H1 (cell line): ENCODE measurements at regions not wholly inside any gene's neighbourhood (a gene's known extent, or its start where the extent isn't known, plus 50 kb on each side); places are given as distances from the start of the nearest gene placed in this dataset.

Experiments
- CTCF ChIA-PET: fragments of 300-600 bp; sonication (Branson Sonifier 250); formaldehyde crosslinking; loops from one replicate; lab custom pipeline; 2021; ENCODE audit not compliant: partially characterized antibody; lab: Charles Lee
- POLR2A ChIA-PET: fragments of 300-600 bp; sonication (Branson Sonifier 250); formaldehyde crosslinking; loops from one replicate; lab custom pipeline; 2021; ENCODE audit warnings: inconsistent platforms; ENCODE audit not compliant: partially characterized antibody; lab: Charles Lee
- DNase-seq, 2 experiments: peaks; one replicate each; pipeline versions ENCODE4 v3.0.0 to v3.0.0-alpha.2; 2010 to 2022; ENCODE audit warnings: low spot score in 2 of 2, low read depth in 1 of 2, mixed read lengths in 1 of 2
- FAIRE-seq: peaks from 2 replicates; lab custom pipeline; 2011; peaks lifted over from hg19 to GRCh38; lab: Jason Lieb, UNC
- H2AFZ ChIP-seq: 2 replicates; pipeline ENCODE4 v1.8.1; 2012; ENCODE audit warnings: low read length, inconsistent platforms
- H2AK5ac ChIP-seq: 2 replicates; pipeline ENCODE4 v1.6.1; 2013; ENCODE audit warnings: low read depth, low read length
- H2BK120ac ChIP-seq: replicated peaks from 2 replicates; pipeline ENCODE3; 2013; ENCODE audit warnings: low read depth, low read length, inconsistent platforms
- H2BK12ac ChIP-seq: 2 replicates; pipeline ENCODE4 v1.6.1; 2013; ENCODE audit warnings: low read depth, low read length
- H2BK15ac ChIP-seq: 2 replicates; pipeline ENCODE4 v1.6.1; 2013; ENCODE audit warnings: low read length
- H2BK20ac ChIP-seq: 2 replicates; pipeline ENCODE4 v1.6.1; 2013; ENCODE audit warnings: low read length
- H2BK5ac ChIP-seq: 2 replicates; pipeline ENCODE4 v1.6.1; 2013; ENCODE audit warnings: low read depth, low read length
- H3K14ac ChIP-seq: 2 replicates; pipeline ENCODE4 v1.6.1; 2013; ENCODE audit warnings: inconsistent platforms; ENCODE audit not compliant: insufficient read length
- H3K18ac ChIP-seq: 2 replicates; pipeline ENCODE4 v1.6.1; 2013; ENCODE audit warnings: low read length; ENCODE audit errors: extremely low read depth
- H3K23ac ChIP-seq: 2 replicates; pipeline ENCODE4 v1.6.1; 2013; ENCODE audit warnings: inconsistent platforms; ENCODE audit not compliant: insufficient read length
- H3K23me2 ChIP-seq: 2 replicates; pipeline ENCODE4 v1.6.1; 2013; ENCODE audit warnings: low read depth, low read length
- H3K27ac ChIP-seq: 2 replicates; pipeline ENCODE4 v1.6.1; 2011; ENCODE audit warnings: low read depth, low read length, inconsistent platforms
- H3K27me3 ChIP-seq, 4 experiments: replicated peaks in 1 of 4; 1 replicate in 1 of 4; 2 replicates in 3 of 4; pipeline versions ENCODE4 v1.6.1 to v1.8.1; 2011 to 2013; ENCODE audit warnings: low read length in 3 of 4, mild to moderate bottlenecking in 3 of 4, inconsistent platforms in 2 of 4, mixed read lengths in 2 of 4, moderate library complexity in 1 of 4; ENCODE audit not compliant: control insufficient read depth in 3 of 4, insufficient read depth in 3 of 4; ENCODE audit errors: extremely low read depth in 1 of 4
- H3K36me3 ChIP-seq, 4 experiments: 2 replicates each; pipeline versions ENCODE4 v1.6.1 to v1.8.1; 2011 to 2013; ENCODE audit warnings: mild to moderate bottlenecking in 4 of 4, low read length in 3 of 4, moderate library complexity in 2 of 4, control low read depth in 1 of 4, inconsistent platforms in 1 of 4; ENCODE audit not compliant: insufficient read depth in 4 of 4, control insufficient read depth in 2 of 4
- H3K4ac ChIP-seq: replicated peaks from 2 replicates; pipeline ENCODE3; 2013; ENCODE audit warnings: low read length, low read depth, mixed read lengths, inconsistent platforms; ENCODE audit not compliant: insufficient read length
- H3K4me1 ChIP-seq, 4 experiments: replicated peaks in 1 of 4; 1 replicate in 1 of 4; 2 replicates in 3 of 4; pipeline versions ENCODE4 v1.6.1 to v1.8.1; 2011 to 2013; ENCODE audit warnings: low read length in 3 of 4, inconsistent platforms in 2 of 4, mixed read lengths in 1 of 4; ENCODE audit not compliant: insufficient read depth in 4 of 4, control insufficient read depth in 3 of 4
- H3K4me2 ChIP-seq, 2 experiments: 2 replicates each; pipeline versions ENCODE4 v1.6.1 to v1.8.1; 2011 to 2013; ENCODE audit warnings: low read depth in 2 of 2, low read length in 2 of 2, control low read depth in 1 of 2, inconsistent platforms in 1 of 2, mild to moderate bottlenecking in 1 of 2; ENCODE audit not compliant: insufficient read depth in 1 of 2
- H3K4me3 ChIP-seq, 4 experiments: fragments of 200-600, 300-600 bp in 1 of 4; sonication (generic), shearing (Covaris generic), sonication (Bioruptor Twin) in 1 of 4; 2 replicates each; pipeline versions ENCODE4 v1.5.1 to v1.8.1; 2011 to 2016; ENCODE audit warnings: low read length in 4 of 4, low read depth in 3 of 4, control low read depth in 2 of 4, inconsistent platforms in 2 of 4, mild to moderate bottlenecking in 2 of 4, mixed read lengths in 1 of 4, moderate library complexity in 1 of 4; ENCODE audit not compliant: insufficient read depth in 2 of 4; ENCODE audit errors: extremely low read depth in 1 of 4
- H3K56ac ChIP-seq: replicated peaks from 2 replicates; pipeline ENCODE3; 2013; ENCODE audit warnings: low read depth, mild to moderate bottlenecking, mixed read lengths, low read length, inconsistent platforms; ENCODE audit not compliant: insufficient read length
- H3K79me1 ChIP-seq: 2 replicates; pipeline ENCODE4 v1.6.1; 2013; ENCODE audit warnings: low read depth, low read length, control low read depth
- H3K79me2 ChIP-seq, 2 experiments: 2 replicates each; pipeline versions ENCODE4 v1.6.1 to v1.8.1; 2012 to 2013; ENCODE audit warnings: low read length in 2 of 2, mild to moderate bottlenecking in 2 of 2, inconsistent platforms in 1 of 2; ENCODE audit not compliant: insufficient read depth in 2 of 2, control insufficient read depth in 1 of 2
- H3K9ac ChIP-seq, 4 experiments: replicated peaks in 1 of 4; 1 replicate in 1 of 4; 2 replicates in 3 of 4; pipeline versions ENCODE4 v1.6.1 to v1.8.1; 2011 to 2013; ENCODE audit warnings: low read depth in 3 of 4, low read length in 3 of 4, control low read depth in 2 of 4, mild to moderate bottlenecking in 2 of 4, moderate library complexity in 2 of 4, inconsistent platforms in 1 of 4; ENCODE audit errors: extremely low read depth in 1 of 4
- H3K9me3 ChIP-seq, 2 experiments: 2 replicates each; pipeline versions ENCODE4 v1.6.1 to v1.8.1; 2012 to 2013; ENCODE audit warnings: mild to moderate bottlenecking in 2 of 2, moderate library complexity in 2 of 2, control low read depth in 1 of 2, inconsistent platforms in 1 of 2, low read depth in 1 of 2, low read length in 1 of 2, mixed read lengths in 1 of 2; ENCODE audit not compliant: insufficient read depth in 2 of 2
- H4K20me1 ChIP-seq, 2 experiments: replicated peaks in 1 of 2; 2 replicates each; pipeline versions ENCODE3 to v1.8.1; 2011 to 2013; ENCODE audit warnings: inconsistent platforms in 2 of 2, low read length in 2 of 2, mild to moderate bottlenecking in 1 of 2; ENCODE audit not compliant: insufficient read depth in 2 of 2, control insufficient read depth in 1 of 2
- H4K5ac ChIP-seq: 2 replicates; pipeline ENCODE4 v1.6.1; 2013; ENCODE audit warnings: low read length, low read depth, mixed read lengths, inconsistent platforms; ENCODE audit not compliant: insufficient read length
- H4K8ac ChIP-seq: 2 replicates; pipeline ENCODE4 v1.8.0; 2013; ENCODE audit warnings: mild to moderate bottlenecking, moderate library complexity, low read length, inconsistent platforms; ENCODE audit not compliant: insufficient read depth; ENCODE audit errors: extremely low read depth
- H4K91ac ChIP-seq: replicated peaks from 2 replicates; pipeline ENCODE3; 2013; ENCODE audit warnings: low read length, mixed read lengths, inconsistent platforms; ENCODE audit not compliant: insufficient read length
- KDM4A ChIP-seq: IDR thresholded peaks from one replicate; pipeline ENCODE4 v1.7.1; 2012; ENCODE audit warnings: low read depth, mild to moderate bottlenecking, moderate library complexity, low read length, inconsistent platforms; ENCODE audit not compliant: severe bottlenecking
- RNF2 ChIP-seq: fragments of 200-900, 300-1000 bp; sonication (generic); IDR thresholded peaks from 2 replicates; pipeline ENCODE4 v1.7.1; 2016; ENCODE audit warnings: borderline replicate concordance, low read depth, mild to moderate bottlenecking, antibody characterized with exemption, low read length; ENCODE audit not compliant: poor library complexity, severe bottlenecking; ENCODE audit errors: missing control alignments
- RXRA ChIP-seq: IDR thresholded peaks from 2 replicates; pipeline ENCODE4 v1.6.1; 2011; ENCODE audit warnings: low read depth, mild to moderate bottlenecking, low read length, moderate library complexity; ENCODE audit not compliant: insufficient read depth
- SAP30 ChIP-seq: fragments of 300-600 bp; sonication (generic); IDR thresholded peaks from 2 replicates; pipeline ENCODE4 v1.7.1; 2012; ENCODE audit warnings: low read length, moderate library complexity, mild to moderate bottlenecking, inconsistent platforms; ENCODE audit not compliant: insufficient read depth, insufficient replicate concordance
- WGBS, 2 experiments: shearing (Covaris generic) in 1 of 2; methylation state at CpG; one replicate each; pipeline versions ENCODE4 v1.1.6 to v1.1.7; 2013 to 2015; ENCODE audit warnings: low lambda C conversion rate in 2 of 2, mixed read lengths in 2 of 2, inconsistent platforms in 1 of 2, low coverage in 1 of 2, missing lambda C conversion rate in 1 of 2; ENCODE audit not compliant: insufficient replicate concordance in 2 of 2, insufficient coverage in 1 of 2, insufficient read length in 1 of 2; ENCODE audit errors: extremely low coverage in 1 of 2, missing lambda C conversion rate in 1 of 2; 5-methylcytosine and 5-hydroxymethylcytosine counted together

DNA sequence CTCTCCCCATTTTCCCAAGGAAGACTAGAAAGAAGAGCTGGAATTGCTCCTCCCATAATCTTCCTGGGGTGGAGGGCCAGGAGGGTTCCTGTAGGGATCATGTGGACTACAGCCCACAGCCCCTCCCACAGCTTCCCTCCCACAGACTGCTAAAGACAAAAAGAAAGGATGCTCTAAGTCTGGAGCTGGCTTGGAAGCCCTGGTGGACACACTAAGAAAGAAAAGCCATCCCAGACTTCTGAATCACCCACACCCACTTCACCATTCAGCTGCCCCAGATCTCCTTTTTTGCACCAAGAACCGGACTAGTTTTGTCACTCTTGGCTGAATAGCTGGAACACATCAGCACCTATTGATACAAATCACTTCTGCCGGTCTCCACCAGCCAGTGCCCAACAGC, 56.8 kb upstream of the PLXNC1 start:
- H2AFZ ChIP-seq = no peak overlapping the region
- H4K8ac ChIP-seq = no peak overlapping the region
- no peak overlapping the region for H2BK20ac ChIP-seq
- H3K27me3 ChIP-seq = no peaks in the 10 kb centered on the region
- no peak overlapping the region for H3K4me3 ChIP-seq
- no peaks in the 10 kb centered on the region for H3K36me3 ChIP-seq
- CTCF ChIA-PET = interaction anchor here (0.7 to 7.4 kb wide), 8 partner anchors 10 to 329 kb away, joined by 3 to 59 read pairs (median 3); no protein-coding TSS in a partner anchor
- DNase-seq = no peak
- H3K9me3 ChIP-seq = no peaks in the 10 kb centered on the region
- H3K4ac ChIP-seq = no peak overlapping the region
- no peak overlapping the region for H3K9ac ChIP-seq
- H4K91ac ChIP-seq = no peak overlapping the region
- H3K4me1 ChIP-seq = no peaks in the 10 kb centered on the region
- no peak overlapping the region for H4K5ac ChIP-seq
- no peak for FAIRE-seq
- H3K4me2 ChIP-seq = no peak overlapping the region
- 93% methylated on average over 2 of the region's 2 CpGs; no CpG with 5 or more reads in 1 of the 2 experiments for WGBS, 2 experiments
- H3K14ac ChIP-seq = no peak overlapping the region
- no peaks in the 10 kb centered on the region for H3K79me2 ChIP-seq
- H2BK5ac ChIP-seq = no peak overlapping the region
- H3K23me2 ChIP-seq = no peaks in the 10 kb centered on the region
- no peak overlapping the region for H2BK12ac ChIP-seq
- H3K27ac ChIP-seq = no peak overlapping the region
- no peak overlapping the region for H2BK15ac ChIP-seq
- POLR2A ChIA-PET = no interaction called here
- H3K56ac ChIP-seq = no peak overlapping the region
- no peak overlapping the region for H3K18ac ChIP-seq
- H2AK5ac ChIP-seq = no peak overlapping the region
- H4K20me1 ChIP-seq = no peaks in the 10 kb centered on the region
- H3K79me1 ChIP-seq = no peaks in the 10 kb centered on the region
- H2BK120ac ChIP-seq = no peak overlapping the region
- H3K23ac ChIP-seq = no peak overlapping the region
- TF ChIP-seq RNF2 (no peak), KDM4A (no peak), RXRA (no peak), SAP30 (no peak)
